DND-41 (cell line): ENCODE measurements at regions not wholly inside any gene's neighbourhood (a gene's known extent, or its start where the extent isn't known, plus 50 kb on each side); places are given as distances from the start of the nearest gene placed in this dataset.

ENCODE experiments used
- EZH2 ChIP-seq: IDR thresholded peaks from 3 replicates; pipeline ENCODE4 v1.6.1; 2012; ENCODE audit warnings: borderline replicate concordance, low read depth, mild to moderate bottlenecking, moderate library complexity, low read length, inconsistent platforms; ENCODE audit not compliant: severe bottlenecking
- TF ChIP-seq, protein P1 (sequence below): IDR thresholded peaks from 2 replicates; pipeline ENCODE4 v1.5.1; 2012; ENCODE audit warnings: borderline replicate concordance, low read length, moderate library complexity, mild to moderate bottlenecking; ENCODE audit not compliant: poor library complexity, severe bottlenecking; ENCODE audit errors: extremely low read depth

DNA sequence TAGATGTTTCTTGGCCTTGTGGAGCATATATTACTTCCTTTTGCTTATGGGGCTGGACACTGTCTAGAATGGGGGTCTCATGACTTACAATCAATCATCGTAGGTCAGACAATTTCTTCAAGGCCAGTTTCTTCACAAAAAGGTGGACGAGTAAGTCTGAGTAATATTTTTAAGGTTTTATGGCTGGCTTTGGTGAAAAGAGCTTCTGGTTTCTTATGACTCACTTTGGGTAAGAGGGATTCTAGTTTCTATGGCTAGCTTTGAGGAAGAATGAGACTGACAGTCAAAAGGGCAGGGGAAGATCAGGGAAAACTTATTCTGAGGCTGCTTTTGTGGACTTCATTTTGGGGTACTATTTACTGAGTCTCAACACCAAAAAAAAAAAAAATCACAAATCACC, 2067.2 kb upstream of the C9orf72 start:
- TF ChIP-seq, protein P1, sequence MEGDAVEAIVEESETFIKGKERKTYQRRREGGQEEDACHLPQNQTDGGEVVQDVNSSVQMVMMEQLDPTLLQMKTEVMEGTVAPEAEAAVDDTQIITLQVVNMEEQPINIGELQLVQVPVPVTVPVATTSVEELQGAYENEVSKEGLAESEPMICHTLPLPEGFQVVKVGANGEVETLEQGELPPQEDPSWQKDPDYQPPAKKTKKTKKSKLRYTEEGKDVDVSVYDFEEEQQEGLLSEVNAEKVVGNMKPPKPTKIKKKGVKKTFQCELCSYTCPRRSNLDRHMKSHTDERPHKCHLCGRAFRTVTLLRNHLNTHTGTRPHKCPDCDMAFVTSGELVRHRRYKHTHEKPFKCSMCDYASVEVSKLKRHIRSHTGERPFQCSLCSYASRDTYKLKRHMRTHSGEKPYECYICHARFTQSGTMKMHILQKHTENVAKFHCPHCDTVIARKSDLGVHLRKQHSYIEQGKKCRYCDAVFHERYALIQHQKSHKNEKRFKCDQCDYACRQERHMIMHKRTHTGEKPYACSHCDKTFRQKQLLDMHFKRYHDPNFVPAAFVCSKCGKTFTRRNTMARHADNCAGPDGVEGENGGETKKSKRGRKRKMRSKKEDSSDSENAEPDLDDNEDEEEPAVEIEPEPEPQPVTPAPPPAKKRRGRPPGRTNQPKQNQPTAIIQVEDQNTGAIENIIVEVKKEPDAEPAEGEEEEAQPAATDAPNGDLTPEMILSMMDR = no peak
- TF ChIP-seq EZH2 = no peak
